H9 (cell line): ENCODE measurements at regions not wholly inside any gene's neighbourhood (a gene's known extent, or its start where the extent isn't known, plus 50 kb on each side); places are given as distances from the start of the nearest gene placed in this dataset.

Experiments
- DNase-seq: peaks from one replicate; pipeline ENCODE4 v3.0.0-alpha.2; 2017
- H2AFZ ChIP-seq: one replicate; pipeline ENCODE4 v1.6.1; 2013; ENCODE audit warnings: mild to moderate bottlenecking, low read length, control low read depth, moderate library complexity
- H2AK5ac ChIP-seq: 2 replicates; pipeline ENCODE4 v1.6.1; 2013; ENCODE audit warnings: low read length, control low read depth, mixed read lengths; ENCODE audit not compliant: insufficient read length
- H2BK120ac ChIP-seq: one replicate; pipeline ENCODE4 v1.6.1; 2013; ENCODE audit warnings: low read depth, mild to moderate bottlenecking, low read length, control low read depth, inconsistent platforms; ENCODE audit not compliant: poor library complexity, severe bottlenecking
- H2BK12ac ChIP-seq: 2 replicates; pipeline ENCODE4 v1.6.1; 2013; ENCODE audit warnings: low read length, control low read depth, mixed read lengths, low read depth; ENCODE audit not compliant: insufficient read length
- H2BK15ac ChIP-seq: 2 replicates; pipeline ENCODE4 v1.6.1; 2013; ENCODE audit warnings: low read depth, low read length, control low read depth
- H2BK20ac ChIP-seq: one replicate; pipeline ENCODE4 v1.6.1; 2013; ENCODE audit warnings: low read depth, mild to moderate bottlenecking, low read length, control low read depth, inconsistent platforms; ENCODE audit not compliant: poor library complexity, severe bottlenecking
- H2BK5ac ChIP-seq: 2 replicates; pipeline ENCODE4 v1.6.1; 2013; ENCODE audit warnings: low read length, control low read depth, mixed read lengths; ENCODE audit not compliant: insufficient read length
- H3K14ac ChIP-seq: 2 replicates; pipeline ENCODE4 v1.6.1; 2013; ENCODE audit warnings: low read length, control low read depth; ENCODE audit not compliant: insufficient read depth
- H3K18ac ChIP-seq: 2 replicates; pipeline ENCODE4 v1.6.1; 2013; ENCODE audit warnings: low read depth, mild to moderate bottlenecking, mixed read lengths, low read length, control low read depth; ENCODE audit not compliant: insufficient read length
- H3K23ac ChIP-seq: 2 replicates; pipeline ENCODE4 v1.6.1; 2013; ENCODE audit warnings: low read length, control low read depth, mixed read lengths, low read depth; ENCODE audit not compliant: insufficient read length
- H3K23me2 ChIP-seq: 2 replicates; pipeline ENCODE4 v1.6.1; 2013; ENCODE audit warnings: low read depth, mild to moderate bottlenecking, mixed read lengths, low read length, control low read depth; ENCODE audit not compliant: insufficient read length, poor library complexity, severe bottlenecking
- H3K27ac ChIP-seq: 2 replicates; pipeline ENCODE4 v1.5.1; 2013; ENCODE audit warnings: low read length, control low read depth, mixed read lengths, low read depth; ENCODE audit not compliant: insufficient read length
- H3K27me3 ChIP-seq: 2 replicates; pipeline ENCODE4 v1.6.1; 2013; ENCODE audit warnings: low read length, control low read depth, inconsistent platforms; ENCODE audit not compliant: insufficient read depth
- H3K4ac ChIP-seq: 2 replicates; pipeline ENCODE4 v1.6.1; 2013; ENCODE audit warnings: low read depth, mild to moderate bottlenecking, control low read depth, inconsistent platforms, low read length, moderate library complexity
- H3K4me1 ChIP-seq: 2 replicates; pipeline ENCODE4 v1.6.1; 2013; ENCODE audit warnings: low read length, control low read depth, inconsistent platforms; ENCODE audit not compliant: insufficient read depth
- H3K4me2 ChIP-seq: 2 replicates; pipeline ENCODE4 v1.6.1; 2013; ENCODE audit warnings: low read length, control low read depth, mixed read lengths; ENCODE audit not compliant: insufficient read length, insufficient read depth
- H3K56ac ChIP-seq: 2 replicates; pipeline ENCODE4 v1.6.1; 2013; ENCODE audit warnings: low read depth, mild to moderate bottlenecking, mixed read lengths, low read length, control low read depth; ENCODE audit not compliant: insufficient read length
- H3K79me1 ChIP-seq: 2 replicates; pipeline ENCODE4 v1.6.1; 2013; ENCODE audit warnings: low read depth, mild to moderate bottlenecking, moderate library complexity, low read length, control low read depth, inconsistent platforms; ENCODE audit not compliant: insufficient read depth, poor library complexity, severe bottlenecking
- H3K79me2 ChIP-seq: 2 replicates; pipeline ENCODE4 v1.6.1; 2013; ENCODE audit warnings: low read length, control low read depth, inconsistent platforms; ENCODE audit not compliant: insufficient read depth
- H3K9ac ChIP-seq: 2 replicates; pipeline ENCODE4 v1.6.1; 2013; ENCODE audit warnings: low read length, control low read depth, mixed read lengths; ENCODE audit not compliant: insufficient read length; ENCODE audit errors: extremely low read depth
- H3K9me3 ChIP-seq: one replicate; pipeline ENCODE4 v1.6.1; 2013; ENCODE audit warnings: low read depth, low read length, inconsistent platforms; ENCODE audit not compliant: control insufficient read depth
- H3T11ph ChIP-seq: one replicate; pipeline ENCODE4 v1.6.1; 2013; ENCODE audit warnings: mild to moderate bottlenecking, low read length, control low read depth, inconsistent platforms
- H4K20me1 ChIP-seq: one replicate; pipeline ENCODE4 v1.6.1; 2013; ENCODE audit not compliant: control insufficient read depth, insufficient read length, insufficient read depth
- H4K5ac ChIP-seq: 2 replicates; pipeline ENCODE4 v1.6.1; 2013; ENCODE audit warnings: low read depth, mild to moderate bottlenecking, mixed read lengths, low read length, control low read depth; ENCODE audit not compliant: insufficient read length
- H4K8ac ChIP-seq: replicated peaks from 2 replicates; pipeline ENCODE4 v1.6.1; 2013; ENCODE audit warnings: low read length, control low read depth, mixed read lengths, low read depth; ENCODE audit not compliant: insufficient read length
- H4K91ac ChIP-seq: 2 replicates; pipeline ENCODE4 v1.6.1; 2013; ENCODE audit warnings: low read depth, mild to moderate bottlenecking, moderate library complexity, mixed read lengths, low read length, control low read depth; ENCODE audit not compliant: insufficient read length
- H3K27ac Mint-ChIP-seq, 3 experiments: 2 replicates in 2 of 3; 3 replicates in 1 of 3; pipeline ENCODE4 v1.8.0; 2020 to 2021; ENCODE audit warnings: mixed read lengths in 3 of 3, mild to moderate bottlenecking in 1 of 3, moderate library complexity in 1 of 3
- H3K27me3 Mint-ChIP-seq: 2 replicates; pipeline ENCODE4 v1.8.0; 2021; ENCODE audit warnings: low read depth, mild to moderate bottlenecking, moderate library complexity, mixed read lengths
- H3K36me3 Mint-ChIP-seq, 3 experiments: 2 replicates in 2 of 3; 3 replicates in 1 of 3; pipeline ENCODE4 v1.8.0; 2020 to 2021; ENCODE audit warnings: low read depth in 3 of 3, mixed read lengths in 3 of 3; ENCODE audit not compliant: insufficient read depth in 1 of 3
- H3K4me1 Mint-ChIP-seq, 2 experiments: 2 replicates each; pipeline ENCODE4 v1.8.0; 2020; ENCODE audit warnings: mixed read lengths in 2 of 2
- H3K4me3 Mint-ChIP-seq, 2 experiments: 2 replicates in 1 of 2; 3 replicates in 1 of 2; pipeline ENCODE4 v1.8.0; 2020 to 2021; ENCODE audit warnings: mild to moderate bottlenecking in 2 of 2, mixed read lengths in 2 of 2, moderate library complexity in 1 of 2
- H3K9me3 Mint-ChIP-seq, 2 experiments: 2 replicates in 1 of 2; 3 replicates in 1 of 2; pipeline ENCODE4 v1.8.0; 2020; ENCODE audit warnings: mild to moderate bottlenecking in 2 of 2, mixed read lengths in 2 of 2, moderate library complexity in 1 of 2
- CTCF ChIP-seq: fragments of 200-600 bp; sonication (generic); conservative IDR thresholded peaks from 3 replicates; pipeline ENCODE4 v1.8.0; 2021; ENCODE audit warnings: antibody characterized with exemption, mild to moderate bottlenecking
- WGBS: extraction: QIAGEN DNeasy Blood & Tissue Kit; methylation state at CpG from one replicate; pipeline ENCODE4 v1.1.7; 2013; ENCODE audit warnings: missing lambda C conversion rate, low lambda C conversion rate, mixed read lengths; ENCODE audit not compliant: insufficient read length; ENCODE audit errors: extremely low coverage; 5-methylcytosine and 5-hydroxymethylcytosine counted together

GRCh38 chr11:107222431-107222830, 204.2 kb upstream of the GUCY1A2 start:
- no peak for TF ChIP-seq CTCF
- Histone ChIP-seq H2BK5ac (no peak overlapping the region), H3K18ac (no peak overlapping the region), H3K79me2 (no peaks in the 10 kb centered on the region), H2AK5ac (no peak overlapping the region), H3K9me3 (no peaks in the 10 kb centered on the region), H3K9ac (no peak overlapping the region), H3T11ph (no peak overlapping the region), H2BK15ac (no peak overlapping the region), H3K4ac (no peak overlapping the region), H3K23me2 (no peaks in the 10 kb centered on the region), H2BK120ac (no peak overlapping the region), H3K56ac (no peak overlapping the region), H4K91ac (no peak overlapping the region), H2BK20ac (no peak overlapping the region), H3K27ac (no peak overlapping the region), H4K8ac (no peak overlapping the region), H3K14ac (no peak overlapping the region), H3K27me3 (no peaks in the 10 kb centered on the region), H3K79me1 (no peaks in the 10 kb centered on the region), H3K4me1 (no peaks in the 10 kb centered on the region), H3K23ac (no peak overlapping the region), H3K4me2 (no peak overlapping the region), H4K5ac (no peak overlapping the region), H2BK12ac (no peak overlapping the region), H2AFZ (no peak overlapping the region), H4K20me1 (no peaks in the 10 kb centered on the region)
- Mint-ChIP-seq H3K27me3 (no peaks in the 10 kb centered on the region), H3K36me3 (no peaks in the 10 kb centered on the region), H3K4me3 (no peak overlapping the region), H3K9me3 (no peaks in the 10 kb centered on the region), H3K27ac (no peak overlapping the region), H3K4me1 (peaks cover 3 to 10% of the 10 kb centered on the region in 2 experiments)
- DNase-seq: no peak
- no CpG with 5 or more reads among the region's 2 CpGs for WGBS
